MCF 10A (cell line): ENCODE measurements at regions not wholly inside any gene's neighbourhood (a gene's known extent, or its start where the extent isn't known, plus 50 kb on each side); places are given as distances from the start of the nearest gene placed in this dataset.

Experiments used
- BruUV-seq: library from RNA; stranded (reverse); fragments of 400-500 nt; replicated peaks from 2 replicates; lab custom pipeline; 2021; lab: Mats Ljungman, UMichigan
- CTCF ChIA-PET: fragments of 300-600 bp; sonication (Branson Sonifier 250); formaldehyde crosslinking; extraction: SDS; loops from one replicate; lab custom pipeline; 2021; ENCODE audit warnings: antibody characterized with exemption, inconsistent platforms; lab: Yijun Ruan, JAX
- POLR2A ChIA-PET: fragments of 300-600, 350-650 bp; sonication (Branson Sonifier 250); formaldehyde crosslinking; extraction: SDS; loops from one replicate; lab custom pipeline; 2020; ENCODE audit warnings: antibody characterized with exemption, inconsistent platforms; lab: Yijun Ruan, JAX
- DNase-seq: peaks from one replicate; pipeline ENCODE4 v3.0.0-alpha.2; 2018; ENCODE audit not compliant: unreplicated experiment
- H3K27ac Mint-ChIP-seq: one replicate; pipeline ENCODE4 v1.8.0; 2022; ENCODE audit warnings: mild to moderate bottlenecking, low read depth, mixed read lengths; ENCODE audit not compliant: unreplicated experiment
- H3K27me3 Mint-ChIP-seq: one replicate; pipeline ENCODE4 v1.8.0; 2022; ENCODE audit warnings: mixed read lengths; ENCODE audit not compliant: insufficient read depth, unreplicated experiment
- H3K36me3 Mint-ChIP-seq: one replicate; pipeline ENCODE4 v1.8.0; 2022; ENCODE audit warnings: mild to moderate bottlenecking, moderate library complexity, mixed read lengths; ENCODE audit not compliant: insufficient read depth, unreplicated experiment
- H3K4me1 Mint-ChIP-seq: one replicate; pipeline ENCODE4 v1.8.0; 2022; ENCODE audit warnings: mixed read lengths; ENCODE audit not compliant: insufficient read depth, unreplicated experiment
- H3K4me3 Mint-ChIP-seq: one replicate; pipeline ENCODE4 v1.8.0; 2022; ENCODE audit warnings: mild to moderate bottlenecking, moderate library complexity, mixed read lengths; ENCODE audit not compliant: unreplicated experiment
- H3K9me3 Mint-ChIP-seq: one replicate; pipeline ENCODE4 v1.8.0; 2022; ENCODE audit warnings: mixed read lengths; ENCODE audit not compliant: unreplicated experiment
- CTCF ChIP-seq: fragments of 200-600 bp; IDR thresholded peaks from one replicate; pipeline ENCODE4 v1.8.0; 2022; ENCODE audit warnings: antibody characterized with exemption, mild to moderate bottlenecking; ENCODE audit not compliant: unreplicated experiment
- intact Hi-C: fragments of 100-400 bp; cut with micrococcal nuclease; formaldehyde crosslinking; loops from 2 replicates; pipeline ENCODE4 v1.14.1; 2022

- no TSS peak for BruUV-seq
- no peaks in the 10 kb centered on the region for H3K4me1 Mint-ChIP-seq
These were observed 287.2 kb upstream of the POU3F2 start for GRCh38 chr6:98547151-98547550.

GRCh38 chr6:98547634-98548033, 286.7 kb upstream of the POU3F2 start:
- Mint-ChIP-seq H3K9me3 (no peaks in the 10 kb centered on the region), H3K36me3 (no peaks in the 10 kb centered on the region), H3K4me1 (no peaks in the 10 kb centered on the region), H3K27ac (no peak overlapping the region), H3K27me3 (peaks cover 38% of the 10 kb centered on the region), H3K4me3 (no peak overlapping the region)
- POLR2A ChIA-PET: interaction anchor here (0.6 kb wide), 1 partner anchor 1971 kb away, joined by 3 read pairs; no protein-coding TSS in a partner anchor
- TF ChIP-seq CTCF: no peak
- CTCF ChIA-PET: interaction anchor here (0.6 to 1.2 kb wide), 2 partner anchors 13 to 572 kb away, joined by 3 to 4 read pairs; no protein-coding TSS in a partner anchor
- no TSS peak for BruUV-seq
- intact Hi-C loops: no loop called here
- no peak for DNase-seq

More at GRCh38 chr6:98547151-98547550, 287.2 kb upstream of the POU3F2 start:
- Mint-ChIP-seq H3K36me3 (no peaks in the 10 kb centered on the region), H3K9me3 (no peaks in the 10 kb centered on the region), H3K4me3 (no peak overlapping the region), H3K27me3 (peaks cover 38% of the 10 kb centered on the region), H3K27ac (no peak overlapping the region)
- ChIA-PET CTCF (interaction anchor here (0.6 to 1.2 kb wide), 2 partner anchors 14 to 572 kb away, joined by 3 to 4 read pairs; no protein-coding TSS in a partner anchor), POLR2A (interaction anchor here (0.6 kb wide), 1 partner anchor 1971 kb away, joined by 3 read pairs; no protein-coding TSS in a partner anchor)
- DNase-seq: no peak
- intact Hi-C loops: no loop called here
- TF ChIP-seq CTCF: no peak

- ChIA-PET CTCF (interaction anchor here (0.7 kb wide), 1 partner anchor 102 kb away, joined by 3 read pairs; no protein-coding TSS in a partner anchor), POLR2A (no interaction called here)
- no peak for TF ChIP-seq CTCF
- H3K4me3 Mint-ChIP-seq: no peak overlapping the region
- H3K27me3 Mint-ChIP-seq: peaks cover 38% of the 10 kb centered on the region
- intact Hi-C loops: no loop called here
- no peaks in the 10 kb centered on the region for H3K36me3 Mint-ChIP-seq
- no peak for DNase-seq
- no peak overlapping the region for H3K27ac Mint-ChIP-seq
- no peaks in the 10 kb centered on the region for H3K4me1 Mint-ChIP-seq
- no TSS peak for BruUV-seq
- H3K9me3 Mint-ChIP-seq: no peaks in the 10 kb centered on the region
These were observed 286.1 kb upstream of the POU3F2 start for GRCh38 chr6:98548301-98548700.

- H3K4me3 Mint-ChIP-seq: no peak overlapping the region
- TF ChIP-seq CTCF: no peak
- intact Hi-C loops: no loop called here
- no peak overlapping the region for H3K27ac Mint-ChIP-seq
- no peaks in the 10 kb centered on the region for H3K4me1 Mint-ChIP-seq
- H3K9me3 Mint-ChIP-seq: peaks cover 7% of the 10 kb centered on the region
- H3K36me3 Mint-ChIP-seq: no peaks in the 10 kb centered on the region
- H3K27me3 Mint-ChIP-seq: peaks cover 51% of the 10 kb centered on the region
- ChIA-PET CTCF (interaction anchor here (0.5 kb wide), 1 partner anchor 13 kb away, joined by 3 read pairs; no protein-coding TSS in a partner anchor), POLR2A (interaction anchor here (0.9 kb wide), 1 partner anchor 15 kb away, joined by 3 read pairs; no protein-coding TSS in a partner anchor)
- no TSS peak for BruUV-seq
- DNase-seq: no peak
These were observed 274.0 kb upstream of the POU3F2 start for GRCh38 chr6:98560418-98560817.
